ENCODE measurements at regions not wholly inside any gene's neighbourhood (a gene's known extent, or its start where the extent isn't known, plus 50 kb on each side); places are given as distances from the start of the nearest gene placed in this dataset.
"Not testable (repeated sequence)": the region's sequence is repeated elsewhere in the genome, so short reads cannot be mapped to it uniquely, and the experiment has no call there.

GRCh38 chr6:158888171-158888570 lies 69.0 kb upstream of the EZR start:
- not testable (repeated sequence) for TF ChIP-seq CTCF, POLR2A (IDR thresholded peaks at IDR 0.05)
